Activated T-helper 1 cell treated with anti-CD3 and anti-CD28 coated beads, Interleukin-12 subunit alpha, Interleukin-12 subunit beta, Interleukin-2, Interleukin-4 antibody, amounts not matched to agents 30 ng/mL and 10 ng/mL and 1 ng/mL, durations not matched to agents 14 hours and 24 hours and 36 hours (primary cell): ENCODE measurements at regions not wholly inside any gene's neighbourhood (a gene's known extent, or its start where the extent isn't known, plus 50 kb on each side); places are given as distances from the start of the nearest gene placed in this dataset.

Source experiments
- DNase-seq: peaks from one replicate; pipeline ENCODE4 v3.0.0; 2021; ENCODE audit warnings: low spot score
- H3K27ac Mint-ChIP-seq: one replicate; pipeline ENCODE4 v1.8.0; 2021; ENCODE audit warnings: mild to moderate bottlenecking, mixed read lengths
- H3K27me3 Mint-ChIP-seq: one replicate; pipeline ENCODE4 v1.8.0; 2022; ENCODE audit warnings: mild to moderate bottlenecking, moderate library complexity, mixed read lengths; ENCODE audit not compliant: insufficient read depth
- H3K36me3 Mint-ChIP-seq: one replicate; pipeline ENCODE4 v1.8.0; 2021; ENCODE audit warnings: low read depth, mixed read lengths
- H3K4me1 Mint-ChIP-seq: one replicate; pipeline ENCODE4 v1.8.0; 2021; ENCODE audit warnings: low read depth, mixed read lengths
- H3K4me3 Mint-ChIP-seq: one replicate; pipeline ENCODE4 v1.8.0; 2021; ENCODE audit warnings: mild to moderate bottlenecking, moderate library complexity, mixed read lengths
- H3K9me3 Mint-ChIP-seq: one replicate; pipeline ENCODE4 v1.8.0; 2021; ENCODE audit warnings: mixed read lengths
- intact Hi-C: fragments of 100-400 bp; cut with micrococcal nuclease; formaldehyde crosslinking; loops from one replicate; pipeline ENCODE4 v1.15.1; 2024

DNA sequence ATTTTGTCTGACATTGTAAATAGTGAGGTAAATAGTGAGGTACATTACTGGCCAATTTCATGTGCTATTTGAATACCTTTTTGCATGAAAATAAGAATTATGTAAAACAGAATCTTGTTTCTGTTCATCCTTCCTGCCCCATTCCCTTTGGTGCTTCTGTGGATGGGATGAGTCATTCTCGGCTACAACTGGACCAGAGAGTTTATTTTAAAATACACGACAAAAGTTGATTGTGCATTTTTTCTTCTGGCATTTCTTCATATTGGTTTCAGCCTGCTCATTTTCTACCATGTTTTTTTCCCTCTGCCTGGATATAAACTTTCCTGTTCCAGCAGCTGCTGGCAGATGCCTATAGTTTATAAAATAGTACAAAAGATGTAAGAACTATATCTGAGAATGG is 107.5 kb downstream of the CYSLTR2 start:
- intact Hi-C loops = loop anchor here (10.0 kb wide), 1 partner anchor 986 kb away; no protein-coding TSS in a partner anchor
- no peak overlapping the region for H3K27ac Mint-ChIP-seq

DNA sequence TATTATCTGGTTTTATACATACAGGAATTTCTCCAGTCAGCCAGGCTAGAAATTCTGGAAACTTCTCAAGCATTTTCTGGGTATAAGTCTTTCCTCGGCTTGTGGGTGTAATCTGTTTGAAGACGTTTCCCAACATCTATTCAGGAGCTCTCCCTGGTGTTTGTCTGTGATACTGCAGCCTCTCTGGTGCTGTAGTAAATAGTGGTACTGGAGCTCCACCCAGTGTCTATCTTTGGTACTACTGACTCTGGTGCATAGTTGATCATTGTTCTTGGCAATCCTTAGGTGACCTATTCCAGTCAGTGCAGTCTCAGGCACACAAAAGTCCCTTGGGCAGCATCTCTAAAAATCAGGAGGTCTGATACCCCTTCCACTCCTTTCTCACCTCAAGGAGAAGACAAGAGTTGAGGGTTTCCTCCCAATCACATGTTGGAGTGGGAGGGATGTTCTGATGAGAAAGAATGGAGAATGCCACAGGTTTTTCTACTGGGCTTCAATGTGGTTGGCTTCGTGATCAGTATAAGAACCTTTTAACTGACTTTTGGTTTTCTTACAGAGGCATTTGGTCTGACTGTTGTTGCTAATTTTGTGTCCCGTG is 115.5 kb downstream of the CYSLTR2 start:
- intact Hi-C loops = loop anchor here (1.0 to 10.0 kb wide), 11 partner anchors 20 to 1876 kb away; partner anchors contain the start of gene CYSLTR2
- Mint-ChIP-seq H3K36me3 (no peaks in the 10 kb centered on the region), H3K27ac (no peak overlapping the region), H3K9me3 (peaks cover 19% of the 10 kb centered on the region), H3K27me3 (peaks cover 34% of the 10 kb centered on the region), H3K4me3 (no peak overlapping the region), H3K4me1 (peaks cover 19% of the 10 kb centered on the region)
- DNase-seq = peak; percentile 76

More for the DNA sequence above, 107.5 kb downstream of the CYSLTR2 start:
- no peak for DNase-seq
- no peaks in the 10 kb centered on the region for H3K4me1 Mint-ChIP-seq
- peaks cover 21% of the 10 kb centered on the region for H3K9me3 Mint-ChIP-seq
- H3K4me3 Mint-ChIP-seq = no peak overlapping the region
- H3K36me3 Mint-ChIP-seq = no peaks in the 10 kb centered on the region
- H3K27me3 Mint-ChIP-seq = peaks cover 15% of the 10 kb centered on the region

- H3K9me3 Mint-ChIP-seq = peaks cover 10% of the 10 kb centered on the region
- H3K4me1 Mint-ChIP-seq = peaks cover 19% of the 10 kb centered on the region
- intact Hi-C loops = loop anchor here (10.0 kb wide), 1 partner anchor 504 kb away; no protein-coding TSS in a partner anchor
- H3K27ac Mint-ChIP-seq = no peak overlapping the region
- no peak overlapping the region for H3K4me3 Mint-ChIP-seq
- peaks cover 39% of the 10 kb centered on the region for H3K27me3 Mint-ChIP-seq
- no peak for DNase-seq
- no peaks in the 10 kb centered on the region for H3K36me3 Mint-ChIP-seq
Observed at GRCh38 chr13:48770372-48770771, 116.6 kb downstream of the CYSLTR2 start.

DNA sequence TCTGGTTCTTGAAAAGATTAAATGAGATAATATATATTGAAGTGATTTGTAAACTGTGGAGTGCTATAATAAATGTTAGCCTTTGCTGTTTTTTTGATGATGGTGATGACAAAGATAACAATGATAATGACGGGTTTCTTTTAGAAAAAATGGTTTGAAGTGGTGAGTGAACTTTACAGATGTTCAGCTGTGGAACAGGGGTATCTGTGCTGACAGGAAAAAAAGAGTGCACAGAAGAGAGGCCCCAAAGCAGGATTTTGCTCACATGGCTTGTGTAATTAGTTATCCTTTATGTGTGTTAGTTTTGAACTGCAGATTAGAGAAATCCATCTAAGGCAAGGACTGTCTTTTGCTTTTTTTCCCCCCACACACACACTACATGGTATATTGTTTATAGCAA is 119.2 kb downstream of the CYSLTR2 start:
- no peaks in the 10 kb centered on the region for H3K36me3 Mint-ChIP-seq
- H3K4me1 Mint-ChIP-seq = peaks cover 19% of the 10 kb centered on the region
- no peak overlapping the region for H3K4me3 Mint-ChIP-seq
- H3K27me3 Mint-ChIP-seq = peaks cover 24% of the 10 kb centered on the region
- H3K27ac Mint-ChIP-seq = no peak overlapping the region
- intact Hi-C loops = loop anchor here (10.0 kb wide), 1 partner anchor 502 kb away; no protein-coding TSS in a partner anchor
- no peak for DNase-seq
- H3K9me3 Mint-ChIP-seq = no peaks in the 10 kb centered on the region

GRCh38 chr13:48773531-48774275 is 120.0 kb downstream of the CYSLTR2 start:
- Mint-ChIP-seq H3K9me3 (peaks cover under 1% of the 10 kb centered on the region), H3K27me3 (peaks cover 21% of the 10 kb centered on the region), H3K36me3 (no peaks in the 10 kb centered on the region), H3K4me3 (no peak overlapping the region), H3K4me1 (peaks cover 19% of the 10 kb centered on the region), H3K27ac (no peak overlapping the region)
- intact Hi-C loops = loop anchor here (10.0 kb wide), 1 partner anchor 501 kb away; no protein-coding TSS in a partner anchor
- no peak for DNase-seq

GRCh38 chr13:48775285-48775684 is 121.6 kb downstream of the CYSLTR2 start:
- peaks cover 3% of the 10 kb centered on the region for H3K4me1 Mint-ChIP-seq

DNA sequence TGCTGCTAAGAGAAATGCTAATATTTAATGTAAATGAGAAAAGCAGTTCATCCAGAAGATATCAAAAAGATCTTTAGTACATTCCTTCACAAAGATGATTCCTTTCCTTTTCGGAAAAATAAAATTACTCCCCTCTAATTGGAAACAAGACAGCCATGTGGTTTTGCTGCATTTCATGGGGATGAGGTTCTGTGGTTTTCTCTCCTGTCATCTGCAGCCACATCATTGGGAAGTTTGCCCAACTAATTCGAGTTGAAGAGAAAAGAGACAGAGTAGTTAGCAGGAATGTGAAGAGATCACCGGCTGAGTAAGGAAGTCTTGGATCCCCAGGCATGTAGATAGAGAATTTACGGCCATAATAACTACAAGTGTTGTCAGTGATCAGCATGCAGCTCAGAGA is 122.1 kb downstream of the CYSLTR2 start:
- intact Hi-C loops = loop anchor here (10.0 kb wide), 1 partner anchor 499 kb away; no protein-coding TSS in a partner anchor
- peaks cover 14% of the 10 kb centered on the region for H3K9me3 Mint-ChIP-seq
- no peak for DNase-seq

More at GRCh38 chr13:48775285-48775684, 121.6 kb downstream of the CYSLTR2 start:
- intact Hi-C loops = loop anchor here (10.0 kb wide), 1 partner anchor 500 kb away; no protein-coding TSS in a partner anchor
- DNase-seq = no peak
- H3K9me3 Mint-ChIP-seq = peaks cover 13% of the 10 kb centered on the region
- H3K36me3 Mint-ChIP-seq = peaks cover 2% of the 10 kb centered on the region
- no peak overlapping the region for H3K27ac Mint-ChIP-seq
- no peak overlapping the region for H3K4me3 Mint-ChIP-seq
- H3K27me3 Mint-ChIP-seq = peaks cover 16% of the 10 kb centered on the region

GRCh38 chr13:48776401-48776800 is 122.7 kb downstream of the CYSLTR2 start:
- no peaks in the 10 kb centered on the region for H3K4me1 Mint-ChIP-seq
- DNase-seq = no peak
- H3K27ac Mint-ChIP-seq = no peak overlapping the region
- H3K27me3 Mint-ChIP-seq = peaks cover 16% of the 10 kb centered on the region
- intact Hi-C loops = loop anchor here (10.0 kb wide), 1 partner anchor 498 kb away; no protein-coding TSS in a partner anchor
- H3K36me3 Mint-ChIP-seq = peaks cover 2% of the 10 kb centered on the region
- H3K9me3 Mint-ChIP-seq = peaks cover 19% of the 10 kb centered on the region
- no peak overlapping the region for H3K4me3 Mint-ChIP-seq

More for the DNA sequence above, 122.1 kb downstream of the CYSLTR2 start:
- no peak overlapping the region for H3K27ac Mint-ChIP-seq
- peaks cover 16% of the 10 kb centered on the region for H3K27me3 Mint-ChIP-seq
- H3K36me3 Mint-ChIP-seq = peaks cover 2% of the 10 kb centered on the region
- no peaks in the 10 kb centered on the region for H3K4me1 Mint-ChIP-seq
- H3K4me3 Mint-ChIP-seq = no peak overlapping the region

DNA sequence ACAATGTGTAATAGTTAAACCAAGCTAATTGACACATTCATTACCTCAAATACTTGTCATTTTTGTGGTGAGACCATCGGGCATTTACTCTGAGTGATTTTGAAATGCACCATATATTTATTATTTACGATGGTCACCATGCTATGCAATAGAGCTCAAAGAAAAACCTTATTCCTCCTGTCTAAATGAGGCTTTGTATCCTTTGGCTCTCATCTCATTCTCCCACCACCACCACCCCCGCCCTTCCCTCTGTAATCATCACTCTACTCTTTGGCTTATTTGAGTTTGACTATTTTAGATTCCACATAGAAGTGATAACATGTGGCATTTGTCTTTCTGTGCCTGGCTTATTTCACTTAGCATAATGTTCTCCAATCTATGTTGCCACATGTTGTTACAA is 124.9 kb downstream of the CYSLTR2 start:
- no peak for DNase-seq
- no peak overlapping the region for H3K27ac Mint-ChIP-seq
- H3K9me3 Mint-ChIP-seq = peaks cover 24% of the 10 kb centered on the region
- H3K4me3 Mint-ChIP-seq = no peak overlapping the region
- peaks cover 2% of the 10 kb centered on the region for H3K36me3 Mint-ChIP-seq
- H3K4me1 Mint-ChIP-seq = no peaks in the 10 kb centered on the region
- peaks cover 14% of the 10 kb centered on the region for H3K27me3 Mint-ChIP-seq
- intact Hi-C loops = loop anchor here (10.0 kb wide), 1 partner anchor 496 kb away; no protein-coding TSS in a partner anchor

- Mint-ChIP-seq H3K9me3 (peaks cover 24% of the 10 kb centered on the region), H3K27me3 (peaks cover 5% of the 10 kb centered on the region), H3K4me1 (no peaks in the 10 kb centered on the region), H3K36me3 (peaks cover 2% of the 10 kb centered on the region), H3K4me3 (no peak overlapping the region), H3K27ac (no peak overlapping the region)
- intact Hi-C loops = no loop called here
- DNase-seq = no peak
Observed at GRCh38 chr13:48780713-48781341, 127.1 kb downstream of the CYSLTR2 start.

- H3K4me1 Mint-ChIP-seq = no peaks in the 10 kb centered on the region
Observed at GRCh38 chr13:48782429-48782840, 128.7 kb downstream of the CYSLTR2 start.

GRCh38 chr13:48783181-48783630 is 129.5 kb downstream of the CYSLTR2 start:
- H3K27ac Mint-ChIP-seq = no peak overlapping the region
- H3K4me3 Mint-ChIP-seq = no peak overlapping the region
- intact Hi-C loops = no loop called here
- no peak for DNase-seq
- H3K36me3 Mint-ChIP-seq = peaks cover 2% of the 10 kb centered on the region
- H3K4me1 Mint-ChIP-seq = no peaks in the 10 kb centered on the region
- peaks cover 24% of the 10 kb centered on the region for H3K9me3 Mint-ChIP-seq
- peaks cover 3% of the 10 kb centered on the region for H3K27me3 Mint-ChIP-seq

More at GRCh38 chr13:48782429-48782840, 128.7 kb downstream of the CYSLTR2 start:
- peaks cover 24% of the 10 kb centered on the region for H3K9me3 Mint-ChIP-seq
- intact Hi-C loops = no loop called here
- no peak for DNase-seq
- peaks cover 2% of the 10 kb centered on the region for H3K36me3 Mint-ChIP-seq
- no peak overlapping the region for H3K4me3 Mint-ChIP-seq
- no peak overlapping the region for H3K27ac Mint-ChIP-seq
- H3K27me3 Mint-ChIP-seq = peaks cover 6% of the 10 kb centered on the region
